HK-2 (cell line): ENCODE measurements at regions not wholly inside any gene's neighbourhood (a gene's known extent, or its start where the extent isn't known, plus 50 kb on each side); places are given as distances from the start of the nearest gene placed in this dataset.

Source experiments
- DNase-seq: peaks from one replicate; pipeline ENCODE4 v3.0.0-alpha.2; 2018; ENCODE audit not compliant: unreplicated experiment

GRCh38 chr1:239008568-239008967 lies 377.8 kb upstream of the CHRM3 start:
- no peak for DNase-seq

- no peak for DNase-seq
Measured at GRCh38 chr1:239006276-239006675, 380.1 kb upstream of the CHRM3 start.

- DNase-seq, result no peak
Measured at GRCh38 chr1:238999944-239000343, 386.4 kb upstream of the CHRM3 start.

- DNase-seq, result no peak
Measured at GRCh38 chr1:238998577-238998976, 387.8 kb upstream of the CHRM3 start.

- no peak for DNase-seq
Measured at GRCh38 chr1:238991765-238992495, 394.4 kb upstream of the CHRM3 start.

GRCh38 chr1:238985312-238985711 lies 401.1 kb upstream of the CHRM3 start:
- no peak for DNase-seq

GRCh38 chr1:238982736-238983135 lies 403.6 kb upstream of the CHRM3 start:
- no peak for DNase-seq

- DNase-seq, result no peak
Measured at GRCh38 chr1:238981317-238981933, 404.9 kb upstream of the CHRM3 start.

GRCh38 chr1:238980053-238980452 lies 406.3 kb upstream of the CHRM3 start:
- DNase-seq, result no peak

GRCh38 chr1:238964631-238965030 lies 421.7 kb upstream of the CHRM3 start:
- no peak for DNase-seq

- DNase-seq, result no peak
Measured at GRCh38 chr1:238962941-238963340, 423.4 kb upstream of the CHRM3 start.

- DNase-seq, result no peak
Measured at GRCh38 chr1:238961790-238962189, 424.6 kb upstream of the CHRM3 start.

GRCh38 chr1:238960071-238960470 lies 426.3 kb upstream of the CHRM3 start:
- DNase-seq, result no peak

- DNase-seq, result no peak
Measured at GRCh38 chr1:238955934-238956333, 430.4 kb upstream of the CHRM3 start.

GRCh38 chr1:238954865-238955264 lies 431.5 kb upstream of the CHRM3 start:
- no peak for DNase-seq

GRCh38 chr1:238953448-238954010 lies 432.8 kb upstream of the CHRM3 start:
- DNase-seq, result no peak

GRCh38 chr1:238951809-238952208 lies 434.6 kb upstream of the CHRM3 start:
- DNase-seq, result peak; percentile 3

GRCh38 chr1:238950784-238951183 lies 435.6 kb upstream of the CHRM3 start:
- DNase-seq, result no peak

- DNase-seq, result no peak
Measured at GRCh38 chr1:238950017-238950416, 436.4 kb upstream of the CHRM3 start.

GRCh38 chr1:238944028-238944427 lies 442.3 kb upstream of the CHRM3 start:
- DNase-seq, result no peak

- no peak for DNase-seq
Measured at GRCh38 chr1:238927899-238928298, 458.5 kb upstream of the CHRM3 start.

GRCh38 chr1:238916828-238917227 lies 469.5 kb upstream of the CHRM3 start:
- DNase-seq, result no peak

- no peak for DNase-seq
Measured at GRCh38 chr1:238914346-238914745, 472.0 kb upstream of the CHRM3 start.
